ENCODE measurements at regions not wholly inside any gene's neighbourhood (a gene's known extent, or its start where the extent isn't known, plus 50 kb on each side); places are given as distances from the start of the nearest gene placed in this dataset.

DNA sequence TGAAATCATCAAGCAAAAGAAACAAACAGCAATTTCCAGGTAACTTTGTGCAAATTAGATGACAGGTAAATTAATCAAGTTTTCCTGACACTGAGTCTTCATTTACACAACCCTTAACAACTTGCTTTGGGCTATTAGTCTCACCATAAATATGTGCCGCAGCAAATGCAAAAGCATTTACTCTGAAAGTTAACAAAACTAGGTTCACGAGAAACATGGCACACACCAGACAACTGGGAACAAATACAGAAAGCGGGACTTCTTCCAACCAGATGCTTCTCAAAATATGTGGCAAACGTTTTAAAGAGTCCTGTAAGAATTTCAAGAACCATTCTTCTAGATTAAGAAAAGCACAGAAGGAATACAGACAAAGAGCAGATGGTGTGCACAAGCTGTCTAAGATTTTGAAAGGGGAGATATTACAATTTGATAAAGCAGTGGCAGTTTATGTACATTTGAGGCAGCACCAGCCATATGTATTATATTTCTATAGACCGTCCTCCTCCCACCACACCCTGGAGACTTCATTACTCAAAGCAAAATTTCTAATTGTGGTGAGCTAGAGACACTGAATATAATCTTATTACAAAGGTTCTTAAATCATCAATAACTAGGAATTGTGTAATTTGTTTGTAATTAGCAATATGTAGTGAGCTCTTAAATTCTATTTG is 192.5 kb upstream of the ADAMTS3 start:
- TF ChIP-seq, protein P1, sequence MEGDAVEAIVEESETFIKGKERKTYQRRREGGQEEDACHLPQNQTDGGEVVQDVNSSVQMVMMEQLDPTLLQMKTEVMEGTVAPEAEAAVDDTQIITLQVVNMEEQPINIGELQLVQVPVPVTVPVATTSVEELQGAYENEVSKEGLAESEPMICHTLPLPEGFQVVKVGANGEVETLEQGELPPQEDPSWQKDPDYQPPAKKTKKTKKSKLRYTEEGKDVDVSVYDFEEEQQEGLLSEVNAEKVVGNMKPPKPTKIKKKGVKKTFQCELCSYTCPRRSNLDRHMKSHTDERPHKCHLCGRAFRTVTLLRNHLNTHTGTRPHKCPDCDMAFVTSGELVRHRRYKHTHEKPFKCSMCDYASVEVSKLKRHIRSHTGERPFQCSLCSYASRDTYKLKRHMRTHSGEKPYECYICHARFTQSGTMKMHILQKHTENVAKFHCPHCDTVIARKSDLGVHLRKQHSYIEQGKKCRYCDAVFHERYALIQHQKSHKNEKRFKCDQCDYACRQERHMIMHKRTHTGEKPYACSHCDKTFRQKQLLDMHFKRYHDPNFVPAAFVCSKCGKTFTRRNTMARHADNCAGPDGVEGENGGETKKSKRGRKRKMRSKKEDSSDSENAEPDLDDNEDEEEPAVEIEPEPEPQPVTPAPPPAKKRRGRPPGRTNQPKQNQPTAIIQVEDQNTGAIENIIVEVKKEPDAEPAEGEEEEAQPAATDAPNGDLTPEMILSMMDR (IDR thresholded peaks at IDR 0.05; ENCODE audit: low read depth, low read length, poor library complexity, severe bottlenecking): no peak
- no peak for TF ChIP-seq EZH2phosphoT487 (IDR thresholded peaks at IDR 0.05; ENCODE audit: borderline replicate concordance, low read length)
